Cardiac fibroblast (primary cell): ENCODE measurements at regions not wholly inside any gene's neighbourhood (a gene's known extent, or its start where the extent isn't known, plus 50 kb on each side); places are given as distances from the start of the nearest gene placed in this dataset.
A peak's percentile ranks its signal among the peaks of the same experiment; 100 is the strongest.

Experiments
- DNase-seq, 2 donors: peaks; one replicate each; pipeline versions ENCODE4 v3.0.0 to v3.0.0-alpha.2; 2010; ENCODE audit warnings: low read depth in 2 of 2
- H3K4me3 ChIP-seq, 2 donors: replicated peaks in 1 of 2; 1 replicate in 1 of 2; 2 replicates in 1 of 2; pipeline ENCODE4 v1.5.1; 2011; ENCODE audit warnings: low read depth in 2 of 2, low read length in 2 of 2, mild to moderate bottlenecking in 2 of 2, moderate library complexity in 1 of 2
- TF ChIP-seq, protein P1 (sequence below): IDR thresholded peaks from one replicate; pipeline ENCODE4 v1.5.1; 2011; ENCODE audit warnings: low read depth, mild to moderate bottlenecking, low read length, inconsistent platforms

GRCh38 chr12:92550254-92550653 is 152.5 kb upstream of the PLEKHG7 start:
- TF ChIP-seq, protein P1, sequence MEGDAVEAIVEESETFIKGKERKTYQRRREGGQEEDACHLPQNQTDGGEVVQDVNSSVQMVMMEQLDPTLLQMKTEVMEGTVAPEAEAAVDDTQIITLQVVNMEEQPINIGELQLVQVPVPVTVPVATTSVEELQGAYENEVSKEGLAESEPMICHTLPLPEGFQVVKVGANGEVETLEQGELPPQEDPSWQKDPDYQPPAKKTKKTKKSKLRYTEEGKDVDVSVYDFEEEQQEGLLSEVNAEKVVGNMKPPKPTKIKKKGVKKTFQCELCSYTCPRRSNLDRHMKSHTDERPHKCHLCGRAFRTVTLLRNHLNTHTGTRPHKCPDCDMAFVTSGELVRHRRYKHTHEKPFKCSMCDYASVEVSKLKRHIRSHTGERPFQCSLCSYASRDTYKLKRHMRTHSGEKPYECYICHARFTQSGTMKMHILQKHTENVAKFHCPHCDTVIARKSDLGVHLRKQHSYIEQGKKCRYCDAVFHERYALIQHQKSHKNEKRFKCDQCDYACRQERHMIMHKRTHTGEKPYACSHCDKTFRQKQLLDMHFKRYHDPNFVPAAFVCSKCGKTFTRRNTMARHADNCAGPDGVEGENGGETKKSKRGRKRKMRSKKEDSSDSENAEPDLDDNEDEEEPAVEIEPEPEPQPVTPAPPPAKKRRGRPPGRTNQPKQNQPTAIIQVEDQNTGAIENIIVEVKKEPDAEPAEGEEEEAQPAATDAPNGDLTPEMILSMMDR = no peak
- DNase-seq = no peak
- H3K4me3 ChIP-seq = no peak overlapping the region

DNA sequence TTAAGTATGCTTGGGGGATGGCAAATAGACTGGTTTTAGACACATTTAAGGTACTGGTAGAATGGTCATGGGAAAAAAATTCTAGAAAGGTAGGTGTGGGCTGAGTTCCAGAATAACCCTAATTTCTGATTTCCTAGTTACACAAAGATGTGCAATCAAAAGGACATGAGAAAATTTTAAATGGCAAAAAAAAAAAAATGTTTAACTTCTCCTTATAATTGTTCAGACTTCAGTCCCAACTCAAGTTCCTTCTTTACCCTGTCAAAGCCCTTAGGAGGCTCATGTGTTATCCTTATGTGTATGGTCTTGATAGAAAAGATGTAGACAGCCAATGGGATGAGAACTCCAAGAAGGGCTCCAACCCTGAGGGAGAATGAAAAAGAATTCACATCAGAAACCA is 153.3 kb upstream of the PLEKHG7 start:
- H3K4me3 ChIP-seq = no peak overlapping the region
- no peak for DNase-seq
- TF ChIP-seq, protein P1 = no peak

DNA sequence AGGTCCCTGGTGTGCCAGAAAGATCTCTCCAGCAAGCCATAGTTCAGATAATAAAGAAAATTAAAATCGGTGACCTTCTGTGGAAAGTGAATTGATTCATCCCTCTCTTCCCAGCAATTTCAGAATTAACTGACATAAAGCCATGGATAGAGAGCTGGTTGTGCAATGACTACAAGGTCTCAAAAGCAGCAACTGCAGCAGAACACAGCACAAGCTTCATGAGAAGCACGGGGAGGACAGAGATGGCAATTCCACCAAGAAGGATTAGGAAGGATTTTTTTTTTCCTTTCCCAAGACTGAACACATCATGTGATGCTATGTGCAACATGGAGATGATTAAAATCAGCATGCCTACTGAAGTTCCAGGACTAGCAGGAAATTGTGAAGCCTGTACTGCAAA is 154.9 kb upstream of the PLEKHG7 start:
- peak in 1 of 2 donors; percentile 20 for DNase-seq
- no peak overlapping the region for H3K4me3 ChIP-seq
- TF ChIP-seq, protein P1 = no peak

- no peak for DNase-seq
- TF ChIP-seq, protein P1 = no peak
- H3K4me3 ChIP-seq = no peak overlapping the region
Measured at GRCh38 chr12:92547420-92547819, 155.4 kb upstream of the PLEKHG7 start.

- H3K4me3 ChIP-seq = no peak overlapping the region
- TF ChIP-seq, protein P1 = no peak
- no peak for DNase-seq
Measured at GRCh38 chr12:92546635-92547348, 156.0 kb upstream of the PLEKHG7 start.

DNA sequence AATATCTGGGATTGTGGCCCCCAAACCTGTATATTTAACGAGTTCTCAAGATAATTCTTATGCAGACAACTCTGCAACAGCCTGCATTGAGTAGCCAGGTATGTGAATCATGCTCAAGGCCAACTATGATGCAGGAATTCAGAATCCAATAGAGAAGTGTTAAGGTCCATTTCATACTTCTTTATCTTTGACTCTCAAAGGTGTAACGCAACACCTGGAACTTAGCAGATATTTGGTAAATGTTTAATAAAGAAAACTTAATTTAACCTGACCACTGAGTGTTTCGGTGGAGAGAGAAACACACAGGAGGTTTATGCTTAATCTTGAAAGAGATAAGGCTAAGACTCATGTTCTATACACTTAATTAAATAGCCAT is 156.5 kb upstream of the PLEKHG7 start:
- no peak for DNase-seq
- H3K4me3 ChIP-seq = no peak overlapping the region
- TF ChIP-seq, protein P1 = no peak

GRCh38 chr12:92544322-92544721 is 158.5 kb upstream of the PLEKHG7 start:
- DNase-seq = no peak
- TF ChIP-seq, protein P1 = no peak
- no peak overlapping the region for H3K4me3 ChIP-seq
